GM23248 (cell line): ENCODE measurements at regions not wholly inside any gene's neighbourhood (a gene's known extent, or its start where the extent isn't known, plus 50 kb on each side); places are given as distances from the start of the nearest gene placed in this dataset.
"Not testable (repeated sequence)": the region's sequence is repeated elsewhere in the genome, so short reads cannot be mapped to it uniquely, and the experiment has no call there.

Experiments
- DNase-seq: peaks from one replicate; pipeline ENCODE4 v3.0.0-alpha.2; 2015
- H2AFZ ChIP-seq: fragments of 200-600 bp; sonication (generic); 2 replicates; pipeline ENCODE4 v1.6.1; 2016; ENCODE audit warnings: antibody characterized with exemption
- H3F3A ChIP-seq: fragments of 200-600 bp; sonication (generic); 2 replicates; pipeline ENCODE4 v1.6.1; 2016; ENCODE audit warnings: mild to moderate bottlenecking, antibody characterized with exemption, mixed run types; ENCODE audit not compliant: insufficient read depth
- H3K27ac ChIP-seq: fragments of 200-600 bp; sonication (generic); 2 replicates; pipeline ENCODE4 v1.5.1; 2016; ENCODE audit warnings: mild to moderate bottlenecking
- H3K27me3 ChIP-seq: fragments of 200-600 bp; sonication (generic); replicated peaks from 2 replicates; pipeline ENCODE4 v1.6.1; 2016; ENCODE audit warnings: mild to moderate bottlenecking; ENCODE audit not compliant: insufficient read depth
- H3K36me3 ChIP-seq: fragments of 200-600 bp; sonication (generic); 2 replicates; pipeline ENCODE4 v1.6.1; 2016; ENCODE audit warnings: low read depth, mild to moderate bottlenecking
- H3K4me1 ChIP-seq: fragments of 200-600 bp; sonication (generic); 2 replicates; pipeline ENCODE4 v1.6.1; 2016; ENCODE audit warnings: mild to moderate bottlenecking; ENCODE audit not compliant: insufficient read depth
- H3K4me2 ChIP-seq: fragments of 200-600 bp; sonication (generic); one replicate; pipeline ENCODE4 v1.6.1; 2016; ENCODE audit warnings: mild to moderate bottlenecking; ENCODE audit not compliant: unreplicated experiment
- H3K4me3 ChIP-seq: fragments of 200-600 bp; sonication (generic); 2 replicates; pipeline ENCODE4 v1.5.1; 2016; ENCODE audit warnings: mild to moderate bottlenecking
- H3K79me2 ChIP-seq: fragments of 200-600 bp; sonication (generic); 2 replicates; pipeline ENCODE4 v1.6.1; 2016; ENCODE audit warnings: mild to moderate bottlenecking; ENCODE audit not compliant: insufficient read depth
- H3K9ac ChIP-seq: fragments of 200-600 bp; sonication (generic); 2 replicates; pipeline ENCODE4 v1.6.1; 2016; ENCODE audit warnings: mild to moderate bottlenecking
- H3K9me2 ChIP-seq: fragments of 200-600 bp; sonication (generic); 2 replicates; pipeline ENCODE4 v1.6.1; 2016; ENCODE audit warnings: mixed run types, mild to moderate bottlenecking, moderate library complexity; ENCODE audit not compliant: insufficient read depth
- H3K9me3 ChIP-seq: fragments of 200-600 bp; sonication (generic); one replicate; pipeline ENCODE4 v1.6.1; 2017; ENCODE audit warnings: low read depth
- H4K20me1 ChIP-seq: fragments of 200-600 bp; sonication (generic); 2 replicates; pipeline ENCODE4 v1.6.0; 2016; ENCODE audit not compliant: insufficient read depth
- EZH2 ChIP-seq: fragments of 200-600 bp; sonication (generic); IDR thresholded peaks from 2 replicates; pipeline ENCODE4 v1.6.1; 2018; ENCODE audit warnings: antibody characterized with exemption, mild to moderate bottlenecking; ENCODE audit not compliant: insufficient read depth, poor library complexity, severe bottlenecking
- EZH2phosphoT487 ChIP-seq: fragments of 200-600 bp; sonication (generic); IDR thresholded peaks from 2 replicates; pipeline ENCODE4 v1.6.1; 2018; ENCODE audit warnings: antibody characterized with exemption, moderate library complexity, mild to moderate bottlenecking, low read depth; ENCODE audit not compliant: insufficient read depth
- WGBS, 2 experiments: methylation state at CpG; one replicate each; pipeline ENCODE4 v1.1.6; 2015 to 2017; ENCODE audit warnings: low lambda C conversion rate in 2 of 2, low coverage in 1 of 2; ENCODE audit errors: missing lambda C conversion rate in 2 of 2; 5-methylcytosine and 5-hydroxymethylcytosine counted together
- in situ Hi-C: fragments of 300-500 bp; cut with MboI; formaldehyde crosslinking; loops from 2 replicates; pipeline ENCODE4 v1.15.0; 2020

GRCh38 chr9:40946228-40946627 lies 182.3 kb downstream of the FOXD4L6 start:
- H2AFZ ChIP-seq, H3K9me2 ChIP-seq, H4K20me1 ChIP-seq, H3K79me2 ChIP-seq, DNase-seq, H3K9me3 ChIP-seq, H3K27me3 ChIP-seq, in situ Hi-C loops, H3K27ac ChIP-seq, H3K4me2 ChIP-seq, H3F3A ChIP-seq, H3K36me3 ChIP-seq, H3K9ac ChIP-seq, H3K4me1 ChIP-seq, H3K4me3 ChIP-seq: not testable (repeated sequence)
- WGBS, 2 experiments = 76 to 80% methylated on average over 8 of the region's 8 CpGs

- H3K27me3 ChIP-seq, H3K36me3 ChIP-seq, in situ Hi-C loops, H2AFZ ChIP-seq, H3K4me3 ChIP-seq, H3K79me2 ChIP-seq, H3F3A ChIP-seq, H3K4me1 ChIP-seq, H3K9me2 ChIP-seq, H3K27ac ChIP-seq, H3K4me2 ChIP-seq, H3K9me3 ChIP-seq, H4K20me1 ChIP-seq, H3K9ac ChIP-seq, DNase-seq: not testable (repeated sequence)
- 60 to 64% methylated on average over 4 of the region's 4 CpGs for whole genome bisulfite sequencing, 2 experiments
Measured at GRCh38 chr9:40942730-40943129, 185.8 kb downstream of the FOXD4L6 start.

- DNase-seq, H3K36me3 ChIP-seq, H3F3A ChIP-seq, H3K79me2 ChIP-seq, in situ Hi-C loops, H3K9me3 ChIP-seq, H3K4me1 ChIP-seq, H3K9me2 ChIP-seq, H2AFZ ChIP-seq, H3K4me2 ChIP-seq, H3K27me3 ChIP-seq, H3K27ac ChIP-seq, H3K4me3 ChIP-seq, H3K9ac ChIP-seq, H4K20me1 ChIP-seq: not testable (repeated sequence)
- 74 to 90% methylated on average over 1 of the region's 1 CpG for WGBS, 2 experiments
Measured at GRCh38 chr9:40939888-40940209, 188.6 kb downstream of the FOXD4L6 start.

- 66 to 73% methylated on average over 15 of the region's 15 CpGs for WGBS, 2 experiments
- in situ Hi-C loops = not testable (repeated sequence)
Measured at GRCh38 chr9:40939201-40939887, 189.1 kb downstream of the FOXD4L6 start.

GRCh38 chr9:40935336-40935735 lies 193.1 kb downstream of the FOXD4L6 start:
- no peaks in the 10 kb centered on the region for H3K9me2 ChIP-seq
- H3K79me2 ChIP-seq = no peaks in the 10 kb centered on the region
- no peaks in the 10 kb centered on the region for H4K20me1 ChIP-seq
- TF ChIP-seq EZH2phosphoT487 (no peak), EZH2 (no peak)
- H3F3A ChIP-seq = no peaks in the 10 kb centered on the region
- H2AFZ ChIP-seq = no peak overlapping the region
- H3K4me1 ChIP-seq = no peaks in the 10 kb centered on the region
- no peak overlapping the region for H3K4me3 ChIP-seq
- H3K9ac ChIP-seq = no peak overlapping the region
- H3K36me3 ChIP-seq = no peaks in the 10 kb centered on the region
- in situ Hi-C loops = no loop called here
- 42 to 56% methylated on average over 7 of the region's 7 CpGs for WGBS, 2 experiments
- H3K4me2 ChIP-seq = no peak overlapping the region
- no peaks in the 10 kb centered on the region for H3K27me3 ChIP-seq
- H3K27ac ChIP-seq = no peak overlapping the region
- H3K9me3 ChIP-seq = no peaks in the 10 kb centered on the region
- no peak for DNase-seq

More at GRCh38 chr9:40939201-40939887, 189.1 kb downstream of the FOXD4L6 start:
- H3K27ac ChIP-seq, H2AFZ ChIP-seq, H3F3A ChIP-seq, H3K4me1 ChIP-seq, H3K36me3 ChIP-seq, H3K9me3 ChIP-seq, H4K20me1 ChIP-seq, H3K79me2 ChIP-seq, H3K27me3 ChIP-seq, H3K9me2 ChIP-seq, H3K4me3 ChIP-seq, H3K9ac ChIP-seq, H3K4me2 ChIP-seq, DNase-seq: not testable (repeated sequence)

- H2AFZ ChIP-seq, H3K27ac ChIP-seq, in situ Hi-C loops, H3K79me2 ChIP-seq, H3F3A ChIP-seq, H3K9ac ChIP-seq, H3K4me3 ChIP-seq, H4K20me1 ChIP-seq, DNase-seq, H3K9me3 ChIP-seq, H3K4me1 ChIP-seq, H3K9me2 ChIP-seq, H3K27me3 ChIP-seq, H3K4me2 ChIP-seq, H3K36me3 ChIP-seq: not testable (repeated sequence)
- 53 to 54% methylated on average over 3 of the region's 3 CpGs for WGBS, 2 experiments
Measured at GRCh38 chr9:40934480-40934879, 194.0 kb downstream of the FOXD4L6 start.

- H3K36me3 ChIP-seq, H3K4me2 ChIP-seq, H3K4me3 ChIP-seq, H3K9me3 ChIP-seq, H3K79me2 ChIP-seq, H3K27ac ChIP-seq, DNase-seq, H3F3A ChIP-seq, H3K27me3 ChIP-seq, H3K9me2 ChIP-seq, H3K4me1 ChIP-seq, H4K20me1 ChIP-seq, in situ Hi-C loops, H2AFZ ChIP-seq, H3K9ac ChIP-seq: not testable (repeated sequence)
- WGBS, 2 experiments = 60 to 61% methylated on average over 4 of the region's 4 CpGs
Measured at GRCh38 chr9:40930426-40930825, 198.1 kb downstream of the FOXD4L6 start.
